Fibroblast of skin of abdomen (primary cell): ENCODE measurements at regions not wholly inside any gene's neighbourhood (a gene's known extent, or its start where the extent isn't known, plus 50 kb on each side); places are given as distances from the start of the nearest gene placed in this dataset.

ENCODE experiments used
- DNase-seq: peaks from one replicate; pipeline ENCODE4 v3.0.0-alpha.2; 2013

DNA sequence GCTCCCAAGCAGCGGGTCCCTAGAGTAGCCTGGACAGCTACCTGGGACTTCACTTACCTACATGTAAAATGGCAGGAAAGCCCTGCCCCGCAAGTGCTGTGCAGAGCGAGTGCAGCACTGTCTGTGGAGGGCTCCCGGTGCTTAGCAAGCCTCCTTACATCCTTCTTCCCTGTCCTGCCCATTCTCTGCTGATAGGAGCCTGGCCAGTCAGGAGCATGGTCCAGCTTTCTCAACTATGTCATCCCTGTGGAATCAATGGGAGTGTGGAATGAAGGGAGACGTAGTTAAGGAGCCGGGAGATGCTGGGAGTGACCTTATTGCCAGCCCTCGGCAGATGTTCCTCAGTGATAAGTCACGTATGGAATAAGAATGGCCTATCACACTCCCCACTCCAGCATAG lies 661.9 kb upstream of the ID2 start:
- DNase-seq = no peak

DNA sequence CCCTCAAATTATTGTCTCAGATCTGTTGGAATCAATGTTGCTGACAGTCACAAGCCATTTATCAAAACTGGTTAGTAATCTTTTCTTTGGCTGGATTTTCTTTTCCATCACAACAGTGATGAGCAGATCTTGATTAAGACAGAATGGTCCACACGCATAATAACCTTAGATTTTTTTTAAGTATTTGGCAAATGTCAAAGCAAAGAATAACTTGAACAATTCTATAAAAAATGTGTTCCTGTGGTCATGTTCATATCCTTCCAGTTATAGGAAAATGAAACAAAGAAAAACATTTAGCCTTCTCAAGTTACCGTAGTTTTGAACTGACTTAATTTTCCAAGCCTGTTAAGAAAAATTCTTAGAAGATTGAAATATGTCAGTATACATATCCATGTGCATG lies 659.9 kb upstream of the ID2 start:
- DNase-seq = peak; percentile 61

DNA sequence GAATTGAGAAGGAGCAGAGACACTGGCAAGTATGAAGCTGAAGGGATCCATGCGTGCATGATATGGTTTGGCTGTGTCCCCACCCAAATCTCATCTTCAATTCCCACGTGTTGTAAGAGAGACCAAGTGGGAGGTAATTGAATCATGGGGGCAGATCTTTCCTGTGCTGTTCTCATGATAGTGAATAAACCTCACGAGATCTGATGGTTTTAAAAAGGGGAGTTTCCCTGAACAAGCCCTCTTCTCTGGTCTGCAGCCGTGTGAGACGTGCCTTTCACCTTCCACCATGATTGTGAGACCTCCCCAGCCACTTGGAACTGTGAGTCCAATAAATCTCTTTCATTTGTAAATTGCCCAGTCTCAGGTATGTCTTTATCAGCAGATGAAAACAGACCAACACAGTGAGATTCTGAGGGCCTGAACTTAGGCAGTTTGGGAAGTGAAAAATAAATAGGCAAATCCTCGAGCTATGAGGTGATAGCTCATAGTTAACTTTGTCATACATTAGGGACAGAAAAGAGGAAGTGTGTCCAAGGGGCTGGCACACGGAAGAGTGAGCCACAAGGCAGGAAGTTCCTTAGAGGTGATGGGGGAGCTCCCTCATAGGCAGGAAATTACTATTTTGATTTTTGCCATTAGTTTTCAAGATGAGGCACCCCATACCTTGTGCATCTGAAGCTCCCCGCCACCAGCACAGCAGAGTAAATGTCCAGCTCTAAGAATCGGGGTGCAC lies 658.8 kb upstream of the ID2 start:
- DNase-seq = no peak

DNA sequence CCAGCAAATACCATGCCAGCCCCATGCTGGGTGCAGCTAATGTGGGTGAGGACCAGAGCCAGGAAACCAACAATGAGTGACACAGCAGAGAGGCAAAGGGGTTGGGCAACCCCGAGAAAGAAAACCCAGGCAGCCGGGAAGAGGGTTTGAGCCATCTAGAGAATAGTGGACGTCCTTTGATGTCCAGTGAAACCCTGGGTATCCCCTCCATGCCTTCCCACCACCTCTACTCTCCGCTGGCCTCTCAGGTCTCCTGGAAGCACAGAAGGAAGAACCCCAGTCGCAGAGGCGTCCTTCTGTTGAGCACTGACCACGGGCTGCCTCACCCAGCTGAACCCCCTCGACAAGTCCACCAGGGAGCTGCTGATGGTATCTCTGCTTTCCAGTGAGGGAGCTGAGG lies 657.4 kb upstream of the ID2 start:
- DNase-seq = no peak

DNA sequence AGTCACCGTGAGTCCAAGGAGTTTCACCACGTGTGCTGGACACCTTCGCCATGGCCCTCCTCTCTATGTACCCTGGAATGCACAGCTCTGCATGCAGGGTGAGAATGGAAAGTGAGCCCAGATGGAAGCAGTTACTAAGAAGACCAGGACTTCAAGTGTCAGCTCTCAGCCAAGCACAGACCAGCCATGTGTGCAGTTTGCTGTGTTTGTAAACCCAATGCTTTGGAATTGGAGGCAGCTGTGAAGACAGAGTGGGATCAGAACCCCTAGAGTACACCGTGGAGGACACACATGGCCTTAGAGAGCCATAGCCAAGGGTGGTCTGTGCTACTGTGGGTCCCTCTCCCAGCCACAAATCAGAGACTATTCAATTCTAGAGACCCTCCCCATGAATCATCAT lies 655.5 kb upstream of the ID2 start:
- DNase-seq = no peak

DNA sequence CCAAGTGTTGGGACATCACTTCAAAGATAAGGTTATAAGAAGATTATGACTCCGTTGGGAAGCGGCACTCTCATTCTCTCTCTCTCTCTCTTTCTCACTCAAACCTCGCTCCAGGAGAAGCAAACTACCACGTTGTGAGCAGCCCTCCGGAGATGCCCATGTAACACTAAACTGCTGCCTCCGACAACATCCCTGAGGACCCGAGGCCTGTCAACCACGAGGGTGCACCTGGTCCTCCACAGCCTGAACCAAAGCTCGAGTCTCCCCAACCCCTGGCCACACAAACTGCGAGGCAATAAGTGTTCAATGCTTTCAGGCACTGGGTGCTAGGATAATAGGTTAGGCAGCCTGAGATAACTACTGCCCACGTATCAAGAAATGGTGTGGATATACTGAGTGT lies 654.5 kb upstream of the ID2 start:
- DNase-seq = no peak

DNA sequence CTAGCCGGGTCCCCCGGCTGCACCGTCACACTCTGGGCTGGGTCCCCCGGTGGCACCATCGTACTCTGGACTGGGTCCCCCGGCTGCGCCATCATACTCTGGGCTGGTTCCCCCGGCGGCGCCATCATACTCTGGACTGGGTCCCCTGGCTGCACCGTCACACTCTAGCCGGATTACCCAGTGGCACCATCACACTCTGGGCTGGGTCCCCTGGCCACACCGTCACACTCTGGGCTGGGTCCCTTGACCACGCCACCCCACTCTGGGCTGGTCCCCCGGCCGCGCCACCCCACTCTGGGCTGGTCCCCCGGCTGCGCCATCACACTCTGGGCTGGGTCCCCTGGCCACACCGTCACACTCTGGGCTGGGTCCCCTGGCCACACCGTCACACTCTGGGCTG lies 653.8 kb upstream of the ID2 start:
- no peak for DNase-seq

DNA sequence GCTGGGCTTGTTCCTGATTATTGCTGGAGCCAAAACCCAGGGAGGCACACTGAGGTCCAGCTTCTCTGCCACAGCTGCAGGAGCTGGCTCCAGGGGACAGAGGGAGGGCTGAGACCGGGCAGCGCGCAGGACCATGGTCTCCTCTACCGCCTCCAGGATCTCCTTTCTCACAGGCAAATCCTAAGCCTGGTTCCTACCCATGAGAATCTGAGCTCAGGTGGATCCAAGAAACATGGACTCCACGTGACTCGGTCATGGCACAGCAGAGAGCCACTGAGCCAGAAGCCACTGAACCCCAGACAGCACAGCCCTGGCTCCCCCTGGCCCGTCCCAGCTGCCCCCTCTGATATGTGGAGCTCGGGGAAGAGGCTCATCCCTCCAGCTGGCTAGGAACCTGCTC lies 653.4 kb upstream of the ID2 start:
- no peak for DNase-seq

DNA sequence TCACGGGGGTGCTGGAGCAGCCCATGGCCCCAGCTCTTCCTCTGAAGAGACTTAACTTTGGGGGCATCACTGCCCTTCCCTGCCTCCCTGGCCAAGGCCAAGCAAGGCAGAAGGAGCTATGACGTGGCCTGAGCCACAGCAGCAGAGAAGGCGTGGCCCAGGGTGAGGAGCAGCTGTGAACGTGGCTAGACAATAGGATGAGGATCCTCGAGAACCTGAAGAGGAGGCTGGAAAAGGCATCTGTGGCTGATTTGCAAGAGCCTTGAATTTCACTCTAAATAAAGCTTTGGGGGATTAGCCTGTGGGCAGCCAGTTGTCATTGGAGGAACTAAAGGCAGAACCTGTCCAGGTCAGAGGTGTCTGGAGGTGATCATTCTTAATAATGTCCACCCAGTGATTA lies 652.9 kb upstream of the ID2 start:
- no peak for DNase-seq

DNA sequence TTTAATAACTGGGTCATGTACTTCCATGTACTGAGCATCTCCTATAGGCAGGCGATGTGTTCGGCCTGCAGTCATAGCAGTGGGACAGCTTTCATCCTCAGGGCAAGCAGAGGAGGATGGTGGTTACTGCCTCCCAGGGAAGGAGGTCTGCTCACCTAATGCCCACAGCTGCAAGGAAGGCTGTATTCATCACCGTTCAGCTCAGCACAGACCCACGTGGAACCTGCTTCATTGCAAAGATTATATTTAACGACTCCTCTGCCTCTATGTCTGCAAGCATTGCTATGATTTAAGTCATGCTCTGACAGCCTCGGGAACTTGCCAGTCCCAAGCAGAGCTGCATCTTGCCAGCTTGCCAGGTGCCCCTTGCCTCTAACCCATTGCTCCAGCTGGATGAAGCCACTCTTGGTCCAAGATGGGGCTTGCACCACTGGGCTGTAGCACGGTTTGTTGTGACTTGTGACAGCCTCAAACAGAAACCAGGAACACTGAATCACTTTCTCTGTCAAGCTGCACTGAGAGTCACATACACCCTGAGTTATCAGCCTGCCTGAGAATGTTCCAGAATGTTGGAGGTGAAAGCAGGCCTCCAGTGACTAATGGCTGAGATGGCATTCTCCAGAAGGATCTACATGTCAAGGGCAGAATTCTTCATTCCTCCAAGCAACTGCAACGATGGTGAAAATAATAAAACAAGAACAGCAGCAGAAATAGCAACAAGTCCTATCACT lies 651.1 kb upstream of the ID2 start:
- DNase-seq = peak; percentile 20

DNA sequence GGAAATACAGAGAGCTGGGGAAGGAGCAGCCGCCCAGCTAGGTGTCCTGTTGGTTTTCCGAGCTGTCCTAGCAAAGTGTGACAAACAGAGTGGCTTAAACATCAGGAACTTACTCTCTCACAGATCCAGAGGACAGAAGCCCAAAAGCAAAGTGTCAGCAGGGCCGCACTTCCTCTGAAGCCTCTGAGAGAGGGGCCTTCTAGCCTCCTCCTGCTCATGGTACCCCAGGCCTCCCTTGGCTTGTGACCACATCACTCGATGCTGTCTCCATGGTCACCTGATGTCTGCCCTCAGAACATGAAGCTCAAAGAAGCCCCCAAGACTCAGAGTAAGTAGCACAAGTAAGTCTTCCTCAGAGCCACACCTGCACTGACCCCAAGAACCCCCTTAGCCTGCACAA lies 650.5 kb upstream of the ID2 start:
- no peak for DNase-seq

DNA sequence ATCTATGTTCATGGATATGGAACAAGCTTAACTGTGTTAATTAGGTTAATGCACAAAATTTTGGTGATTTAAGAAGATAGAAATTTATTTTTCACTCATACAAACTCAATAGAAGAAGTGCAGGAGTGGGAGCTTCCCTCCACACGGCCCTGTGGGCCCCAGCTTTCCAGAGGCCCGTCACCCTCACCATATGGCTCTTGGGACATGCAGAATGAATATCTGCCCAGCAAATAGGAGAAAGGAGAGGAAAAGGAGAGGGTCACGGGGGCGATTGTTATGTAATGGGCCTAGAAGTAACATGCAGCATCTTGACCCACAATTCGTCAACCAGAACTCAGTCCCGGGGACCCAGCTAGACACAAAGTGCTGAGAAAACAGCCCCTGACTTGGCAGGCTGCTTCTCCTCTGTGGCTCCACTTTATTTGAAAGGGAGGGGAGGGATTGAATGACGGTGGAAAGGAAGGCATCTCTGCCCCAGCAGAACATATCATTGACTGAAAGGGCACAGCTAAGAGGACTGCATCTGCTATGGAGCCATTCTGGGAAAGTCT lies 648.2 kb upstream of the ID2 start:
- DNase-seq = no peak

DNA sequence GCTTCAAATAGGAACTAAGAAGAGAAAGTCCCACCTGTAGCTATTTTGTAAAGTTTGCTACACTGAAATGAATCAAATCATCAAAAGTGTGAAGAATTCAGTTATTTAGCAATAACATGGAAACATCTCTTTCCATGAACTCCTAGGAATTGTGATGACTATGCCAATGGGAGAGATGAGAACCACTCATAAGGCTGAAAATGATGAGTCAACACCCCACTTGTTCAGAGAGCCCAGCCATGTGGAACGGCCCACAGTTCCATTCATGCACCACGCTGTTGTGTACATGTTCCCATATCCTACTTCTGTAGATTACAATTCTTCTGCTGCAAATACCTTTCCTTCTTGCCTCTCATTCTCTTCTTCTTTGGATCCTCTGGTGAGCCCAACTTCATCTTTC lies 645.5 kb upstream of the ID2 start:
- no peak for DNase-seq

DNA sequence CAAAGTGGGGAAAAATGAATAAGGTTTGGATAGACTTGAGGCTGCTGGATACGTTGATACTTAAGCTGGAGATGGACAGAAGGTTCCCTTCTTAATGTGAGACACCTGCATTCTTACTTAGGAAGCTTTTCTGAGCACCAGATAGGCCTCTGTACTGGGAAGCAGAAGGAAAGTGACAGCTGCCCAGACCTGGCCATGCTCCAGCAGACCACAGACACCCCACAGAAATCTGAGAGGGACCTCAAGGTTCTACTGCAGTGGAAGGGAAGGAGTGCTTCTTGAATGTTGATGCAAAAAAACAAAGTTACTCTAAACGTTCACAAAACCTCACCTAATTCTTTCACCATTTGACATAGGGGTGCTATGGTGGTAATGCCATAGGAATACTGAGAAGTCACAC lies 642.1 kb upstream of the ID2 start:
- no peak for DNase-seq

DNA sequence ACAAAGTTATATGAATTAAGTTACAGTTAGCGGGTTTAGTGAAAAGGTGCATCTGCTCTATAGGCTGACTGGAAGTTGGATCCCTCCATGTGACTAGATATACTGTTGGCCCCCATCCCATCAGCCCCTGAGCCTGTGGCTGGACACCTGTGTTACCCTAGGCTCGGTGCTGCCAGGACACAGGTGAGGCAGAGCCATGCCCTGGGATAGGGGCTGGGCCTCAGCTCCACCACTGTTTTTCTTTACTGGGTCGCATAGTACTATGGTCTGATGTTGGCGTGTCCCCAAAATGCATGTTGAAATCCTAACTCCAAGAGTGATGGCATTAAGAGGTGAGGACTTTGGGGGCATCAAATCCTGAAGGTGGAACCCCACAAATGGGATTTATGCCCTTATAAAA lies 638.6 kb upstream of the ID2 start:
- DNase-seq = no peak

DNA sequence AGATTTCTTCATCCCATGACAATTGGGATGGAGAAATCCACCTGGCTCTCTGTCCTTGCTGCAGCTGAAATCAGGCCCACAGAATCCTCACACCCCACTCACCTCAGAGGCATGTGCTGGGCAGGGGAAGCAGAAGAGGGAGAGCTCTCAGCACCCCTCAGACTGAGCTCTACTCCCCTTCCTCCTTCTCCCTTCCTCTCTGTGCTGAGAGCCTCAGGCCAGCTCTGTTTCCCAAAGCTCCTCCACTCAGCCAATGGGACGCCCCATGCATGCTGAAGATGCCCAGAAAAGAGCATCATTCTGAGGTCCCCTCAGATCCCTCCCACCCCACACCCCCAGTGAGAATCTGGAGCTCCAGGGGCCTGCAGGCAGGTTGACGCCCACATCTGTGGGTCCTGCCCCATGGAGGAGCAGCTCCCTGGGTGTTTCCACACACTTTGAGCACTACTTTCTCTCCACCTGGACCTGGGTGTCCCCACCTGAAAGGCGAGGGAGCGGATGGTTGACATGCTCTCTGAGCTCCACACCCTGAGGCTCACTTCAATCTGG lies 637.7 kb upstream of the ID2 start:
- no peak for DNase-seq

DNA sequence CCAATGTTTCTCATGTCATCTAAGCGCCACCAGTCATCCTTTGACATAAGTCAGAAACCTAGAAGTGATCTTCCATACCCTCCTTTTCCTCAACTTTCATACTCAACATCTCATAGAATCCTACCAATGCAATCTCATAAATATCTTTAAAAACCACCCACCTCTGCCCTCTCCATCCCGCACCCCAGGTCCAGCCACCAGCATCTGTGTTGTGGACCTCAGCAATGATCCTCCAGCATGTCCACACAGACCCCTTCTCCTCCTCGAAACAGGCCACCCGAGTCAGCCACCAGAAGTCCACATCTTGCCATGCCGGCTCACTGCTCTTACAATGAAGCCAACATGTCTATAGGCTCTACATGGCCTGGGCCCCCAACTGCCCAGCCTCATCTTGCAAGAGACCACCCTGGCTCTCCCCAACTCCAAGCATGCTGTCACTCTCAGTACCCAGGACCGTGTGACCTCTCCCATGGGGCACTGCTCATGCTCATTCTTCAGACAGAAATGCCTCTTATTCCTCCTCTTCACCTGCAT lies 636.7 kb upstream of the ID2 start:
- no peak for DNase-seq

DNA sequence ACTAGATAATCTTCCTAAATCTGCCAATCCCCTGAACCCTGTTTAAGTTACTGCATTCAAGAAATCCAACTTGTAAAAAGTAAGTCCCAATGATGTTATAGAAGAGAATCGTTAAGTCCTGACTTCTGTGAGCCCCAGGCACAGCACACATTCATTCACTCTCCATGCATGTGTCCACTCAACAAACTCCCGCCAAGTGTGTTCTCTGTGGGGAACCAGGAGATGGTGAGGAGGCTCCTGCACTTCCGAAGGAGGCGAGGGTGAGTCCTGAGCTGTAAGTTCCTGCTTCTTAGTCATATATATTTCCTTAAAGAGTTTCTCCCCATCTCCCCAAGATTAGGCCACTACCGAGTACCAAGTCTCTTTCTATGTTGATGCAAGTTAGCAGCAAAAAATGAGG lies 635.0 kb upstream of the ID2 start:
- no peak for DNase-seq

DNA sequence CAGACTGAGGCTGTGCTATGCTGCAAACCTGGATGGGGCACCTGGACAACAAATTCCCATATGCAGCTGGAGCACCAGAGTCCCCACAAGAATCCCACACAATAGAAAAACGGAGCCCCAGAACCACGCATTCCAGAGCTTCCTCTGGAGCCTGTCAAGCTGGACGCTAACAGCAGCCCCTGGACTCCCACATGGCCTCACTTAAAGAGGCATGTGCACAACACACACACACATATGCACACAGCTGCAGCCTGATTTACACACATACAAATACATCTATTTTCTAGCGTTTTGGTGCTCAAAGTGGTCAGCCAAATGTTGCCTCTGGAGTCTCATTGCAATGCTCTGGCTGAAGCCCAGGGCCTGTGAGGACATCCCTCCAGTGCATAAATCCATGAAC lies 632.7 kb upstream of the ID2 start:
- peak; percentile 83 for DNase-seq

DNA sequence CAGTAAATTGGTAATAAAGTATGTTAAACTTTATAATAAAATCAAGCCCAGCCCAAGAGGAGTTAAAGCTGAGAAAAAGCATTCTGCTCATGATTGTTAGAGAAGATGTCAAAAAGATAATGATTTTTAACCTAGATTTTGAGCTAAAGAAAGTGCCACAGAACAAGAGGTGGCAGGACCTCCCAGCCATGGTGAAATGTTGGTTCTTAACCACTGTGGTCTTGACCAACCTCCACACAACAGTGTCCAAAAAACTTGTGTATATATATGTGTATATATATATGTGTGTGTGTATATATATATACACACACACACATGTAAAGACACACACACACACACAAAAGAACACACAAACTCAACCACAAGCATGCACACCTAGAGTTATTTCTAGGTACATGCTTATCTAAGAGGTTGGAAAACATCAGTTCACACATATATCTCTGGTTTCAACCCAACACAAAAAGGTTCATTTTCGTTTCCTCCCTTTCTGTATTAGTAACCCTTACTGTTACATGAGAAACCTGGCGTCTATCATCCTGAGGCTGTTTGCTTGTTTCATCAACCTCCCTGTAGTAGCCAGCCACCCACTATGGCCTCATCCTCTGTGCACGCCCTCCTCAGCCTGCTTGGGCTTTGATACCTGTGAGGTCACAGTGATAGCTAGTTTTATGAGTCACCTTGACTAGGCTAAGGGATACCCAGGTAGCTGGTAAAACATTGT lies 631.8 kb upstream of the ID2 start:
- no peak for DNase-seq

DNA sequence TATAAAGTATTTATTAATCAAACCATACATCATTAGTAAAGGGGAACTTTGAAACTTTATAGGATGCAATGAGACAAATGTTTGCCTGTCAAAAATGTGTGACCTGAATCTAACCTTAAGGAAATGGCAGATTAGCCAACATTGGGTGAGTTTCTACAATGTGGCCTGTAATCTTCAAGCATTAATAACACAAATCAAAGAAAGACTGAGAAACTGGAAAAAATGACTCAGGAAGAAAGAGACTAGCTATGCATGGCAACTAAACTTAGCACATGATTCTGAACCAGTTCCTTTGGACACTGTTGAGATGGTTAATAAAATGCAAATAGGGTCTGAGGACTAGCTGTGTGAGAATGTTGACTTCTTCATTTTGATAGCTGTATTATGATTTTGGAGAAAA lies 628.6 kb upstream of the ID2 start:
- DNase-seq = peak; percentile 59

DNA sequence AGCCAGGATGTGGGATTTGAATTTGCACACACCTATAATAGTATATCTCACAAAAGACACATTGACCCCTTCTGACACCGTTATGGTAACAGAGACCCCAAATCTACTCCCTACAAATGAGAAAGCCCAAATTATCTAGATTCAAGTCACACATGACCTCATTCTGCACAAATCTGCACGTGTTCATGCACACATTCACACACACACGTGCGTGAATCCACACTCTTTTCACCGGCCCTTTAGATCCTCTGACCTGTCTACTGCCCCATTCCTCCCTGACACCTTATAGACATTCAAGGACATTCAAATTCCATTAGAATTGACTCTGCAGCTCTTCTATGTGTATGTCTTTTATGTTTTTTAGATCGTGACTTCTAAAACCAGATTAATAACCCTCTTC lies 627.8 kb upstream of the ID2 start:
- DNase-seq = no peak

DNA sequence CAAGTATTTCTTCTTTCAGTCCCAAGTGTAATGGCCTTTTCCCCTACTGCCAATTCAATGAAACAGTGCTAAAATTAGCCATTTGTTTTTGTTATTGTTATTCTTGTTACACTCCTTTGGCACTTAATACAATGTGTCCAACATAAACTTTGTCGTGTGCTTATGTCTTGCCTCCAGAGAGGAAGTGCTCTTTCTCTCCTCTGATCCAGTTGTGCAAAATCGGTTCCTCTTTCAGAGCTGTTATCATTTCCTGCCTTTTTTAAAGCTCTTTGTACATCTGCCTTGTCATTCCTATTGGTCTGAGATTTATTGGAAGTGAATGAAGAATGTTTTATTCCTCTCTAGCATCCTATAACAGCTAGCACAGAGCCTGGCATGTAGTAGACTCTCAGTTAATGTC lies 623.2 kb upstream of the ID2 start:
- DNase-seq = no peak
